Fibroblast of lung (primary cell): ENCODE measurements at regions not wholly inside any gene's neighbourhood (a gene's known extent, or its start where the extent isn't known, plus 50 kb on each side); places are given as distances from the start of the nearest gene placed in this dataset.
A peak's percentile ranks its signal among the peaks of the same experiment; 100 is the strongest.

ENCODE experiments used
- DNase-seq, 2 donors: peaks; one replicate each; pipeline versions ENCODE4 v3.0.0 to v3.0.0-alpha.2; 2010; ENCODE audit warnings: low read depth in 2 of 2
- H2AFZ ChIP-seq: 2 replicates; pipeline ENCODE4 v1.5.1; 2012; ENCODE audit warnings: low read length, control low read depth, inconsistent platforms
- H3K27ac ChIP-seq: 2 replicates; pipeline ENCODE4 v1.5.1; 2011; ENCODE audit warnings: low read length, control low read depth; ENCODE audit not compliant: insufficient read depth
- H3K27me3 ChIP-seq: 2 replicates; pipeline ENCODE4 v1.5.1; 2011; ENCODE audit warnings: mild to moderate bottlenecking, low read length; ENCODE audit not compliant: control insufficient read depth, insufficient read depth
- H3K36me3 ChIP-seq: 2 replicates; pipeline ENCODE4 v1.5.1; 2011; ENCODE audit warnings: low read length; ENCODE audit not compliant: control insufficient read depth, insufficient read depth
- H3K4me1 ChIP-seq: 2 replicates; pipeline ENCODE4 v1.5.1; 2011; ENCODE audit warnings: low read length; ENCODE audit not compliant: control insufficient read depth, insufficient read depth; ENCODE audit errors: extremely low read depth
- H3K4me2 ChIP-seq: 2 replicates; pipeline ENCODE4 v1.5.1; 2011; ENCODE audit warnings: low read length, control low read depth; ENCODE audit not compliant: insufficient read depth; ENCODE audit errors: extremely low read depth
- H3K4me3 ChIP-seq, 4 experiments: fragments of 200-600 bp in 1 of 4; sonication (generic) in 1 of 4; replicated peaks in 1 of 4; 2 replicates each; pipeline ENCODE4 v1.5.1; 2011 to 2016; ENCODE audit warnings: low read length in 4 of 4, low read depth in 3 of 4, mild to moderate bottlenecking in 3 of 4, control low read depth in 2 of 4, inconsistent platforms in 1 of 4, mixed read lengths in 1 of 4; ENCODE audit not compliant: insufficient read depth in 1 of 4; ENCODE audit errors: control extremely low read depth in 1 of 4
- H3K79me2 ChIP-seq: 2 replicates; pipeline ENCODE4 v1.5.1; 2012; ENCODE audit warnings: mild to moderate bottlenecking, low read length, inconsistent platforms; ENCODE audit not compliant: control insufficient read depth, insufficient read depth
- H3K9ac ChIP-seq: 2 replicates; pipeline ENCODE4 v1.5.1; 2011; ENCODE audit warnings: mild to moderate bottlenecking, low read length, control low read depth; ENCODE audit not compliant: insufficient read depth
- H3K9me3 ChIP-seq: 2 replicates; pipeline ENCODE4 v1.5.1; 2012; ENCODE audit warnings: low read depth, low read length; ENCODE audit not compliant: control insufficient read depth, insufficient read depth
- H4K20me1 ChIP-seq: 2 replicates; pipeline ENCODE4 v1.5.1; 2011; ENCODE audit warnings: low read length; ENCODE audit not compliant: control insufficient read depth, insufficient read depth; ENCODE audit errors: extremely low read depth
- EZH2 ChIP-seq: IDR thresholded peaks from 2 replicates; pipeline ENCODE4 v1.5.1; 2012; ENCODE audit warnings: low read length, control low read depth, mild to moderate bottlenecking; ENCODE audit errors: missing control alignments
- TF ChIP-seq, protein P1 (sequence below), 2 donors: IDR thresholded peaks in 1 of 2; conservative IDR thresholded peaks in 1 of 2; 1 replicate in 1 of 2; 2 replicates in 1 of 2; pipeline ENCODE4 v1.5.1; 2011 to 2012; ENCODE audit warnings: low read length in 2 of 2, control low read depth in 1 of 2, inconsistent platforms in 1 of 2, low read depth in 1 of 2, mild to moderate bottlenecking in 1 of 2

DNA sequence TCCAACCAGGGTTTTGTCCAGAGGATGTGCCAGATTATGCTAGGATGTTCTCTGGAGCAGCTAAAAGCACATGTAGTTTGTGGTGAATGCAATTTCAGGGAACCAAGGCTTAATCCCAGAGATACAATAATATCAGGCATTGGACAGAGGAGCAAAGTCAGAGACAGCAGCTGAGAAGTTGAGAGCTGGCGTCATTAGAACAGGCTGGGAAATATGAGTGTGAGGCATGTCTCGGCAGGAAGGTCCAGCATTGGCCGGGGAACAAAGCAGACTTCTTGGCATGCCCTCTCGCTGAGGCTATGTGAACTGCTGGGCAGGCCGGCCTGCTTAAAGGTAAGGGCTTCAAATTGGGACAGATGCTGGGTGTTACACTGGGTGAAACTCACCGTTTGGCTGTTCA is 125.4 kb downstream of the CAND1 start:
- H3K27me3 ChIP-seq, result no peaks in the 10 kb centered on the region
- no peak overlapping the region for H3K27ac ChIP-seq
- H3K79me2 ChIP-seq, result no peaks in the 10 kb centered on the region
- no peaks in the 10 kb centered on the region for H3K9me3 ChIP-seq
- no peaks in the 10 kb centered on the region for H3K4me1 ChIP-seq
- H4K20me1 ChIP-seq, result no peaks in the 10 kb centered on the region
- no peak overlapping the region for H3K4me3 ChIP-seq
- H3K9ac ChIP-seq, result no peak overlapping the region
- no peaks in the 10 kb centered on the region for H3K36me3 ChIP-seq
- no peak overlapping the region for H3K4me2 ChIP-seq
- DNase-seq, result peak; percentile 50 to 85
- TF ChIP-seq EZH2, result no peak
- TF ChIP-seq, protein P1, sequence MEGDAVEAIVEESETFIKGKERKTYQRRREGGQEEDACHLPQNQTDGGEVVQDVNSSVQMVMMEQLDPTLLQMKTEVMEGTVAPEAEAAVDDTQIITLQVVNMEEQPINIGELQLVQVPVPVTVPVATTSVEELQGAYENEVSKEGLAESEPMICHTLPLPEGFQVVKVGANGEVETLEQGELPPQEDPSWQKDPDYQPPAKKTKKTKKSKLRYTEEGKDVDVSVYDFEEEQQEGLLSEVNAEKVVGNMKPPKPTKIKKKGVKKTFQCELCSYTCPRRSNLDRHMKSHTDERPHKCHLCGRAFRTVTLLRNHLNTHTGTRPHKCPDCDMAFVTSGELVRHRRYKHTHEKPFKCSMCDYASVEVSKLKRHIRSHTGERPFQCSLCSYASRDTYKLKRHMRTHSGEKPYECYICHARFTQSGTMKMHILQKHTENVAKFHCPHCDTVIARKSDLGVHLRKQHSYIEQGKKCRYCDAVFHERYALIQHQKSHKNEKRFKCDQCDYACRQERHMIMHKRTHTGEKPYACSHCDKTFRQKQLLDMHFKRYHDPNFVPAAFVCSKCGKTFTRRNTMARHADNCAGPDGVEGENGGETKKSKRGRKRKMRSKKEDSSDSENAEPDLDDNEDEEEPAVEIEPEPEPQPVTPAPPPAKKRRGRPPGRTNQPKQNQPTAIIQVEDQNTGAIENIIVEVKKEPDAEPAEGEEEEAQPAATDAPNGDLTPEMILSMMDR (conservative IDR thresholded peaks at IDR 0.05 in 1 of 2, IDR thresholded peaks at IDR 0.05 in 1 of 2; ENCODE audit: low read depth in 1 of 2, low read length in 2 of 2), result peak; percentile 13 to 26
- H2AFZ ChIP-seq, result no peak overlapping the region

DNA sequence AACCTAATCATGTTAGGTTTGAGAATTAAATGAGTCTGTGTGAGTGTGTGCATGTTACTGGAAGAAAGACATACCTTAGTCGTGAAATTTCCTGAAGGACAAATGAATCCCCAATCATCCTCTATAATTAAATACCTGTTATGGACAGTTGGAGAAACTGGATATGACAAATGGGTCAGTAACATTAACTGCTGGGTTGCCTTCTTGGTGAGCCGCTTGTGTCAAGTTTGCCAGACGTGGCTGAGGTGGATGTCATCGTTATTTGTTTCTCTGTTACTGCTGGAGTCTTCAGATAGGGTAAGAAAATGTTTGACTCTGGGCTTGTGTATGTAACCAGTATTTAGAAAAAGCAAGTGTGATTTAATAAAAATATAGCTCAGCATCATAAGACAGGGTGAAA is 131.6 kb downstream of the CAND1 start:
- no peaks in the 10 kb centered on the region for H3K9me3 ChIP-seq
- H3K9ac ChIP-seq, result no peak overlapping the region
- no peaks in the 10 kb centered on the region for H3K4me1 ChIP-seq
- no peak overlapping the region for H3K4me2 ChIP-seq
- no peaks in the 10 kb centered on the region for H4K20me1 ChIP-seq
- H3K27me3 ChIP-seq, result no peaks in the 10 kb centered on the region
- no peaks in the 10 kb centered on the region for H3K79me2 ChIP-seq
- no peak overlapping the region for H3K27ac ChIP-seq
- H2AFZ ChIP-seq, result no peak overlapping the region
- TF ChIP-seq, protein P1 (conservative IDR thresholded peaks at IDR 0.05 in 1 of 2, IDR thresholded peaks at IDR 0.05 in 1 of 2; ENCODE audit: low read depth in 1 of 2, low read length in 2 of 2), result no peak
- no peak for TF ChIP-seq EZH2
- no peak overlapping the region for H3K4me3 ChIP-seq
- no peak for DNase-seq
- no peaks in the 10 kb centered on the region for H3K36me3 ChIP-seq

DNA sequence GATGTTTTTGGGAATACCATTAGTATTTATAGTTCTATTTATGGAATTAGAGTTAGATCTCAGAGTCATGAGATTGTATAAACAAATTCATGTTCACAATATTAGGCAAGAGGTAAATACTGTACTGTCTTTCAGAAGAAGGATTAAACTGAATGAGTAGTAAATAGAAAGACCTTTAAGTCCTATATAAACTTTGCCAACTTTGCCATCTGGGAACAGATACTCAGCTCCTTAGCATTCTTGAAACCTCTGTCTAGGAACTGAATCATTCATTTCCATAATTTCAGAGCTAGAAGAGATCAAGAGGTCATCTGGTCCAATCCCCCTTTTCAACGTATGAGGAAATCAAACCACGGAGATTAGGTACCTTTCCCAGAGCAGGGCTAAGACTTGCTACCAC is 141.1 kb downstream of the CAND1 start:
- H3K4me2 ChIP-seq, result no peak overlapping the region

More for the DNA sequence above, 141.1 kb downstream of the CAND1 start:
- H2AFZ ChIP-seq, result no peak overlapping the region
- H3K4me1 ChIP-seq, result peaks cover 4% of the 10 kb centered on the region
- H3K36me3 ChIP-seq, result no peaks in the 10 kb centered on the region
- no peak overlapping the region for H3K27ac ChIP-seq
- no peak overlapping the region for H3K4me3 ChIP-seq
- no peak overlapping the region for H3K9ac ChIP-seq
- no peaks in the 10 kb centered on the region for H3K27me3 ChIP-seq
- H3K9me3 ChIP-seq, result no peaks in the 10 kb centered on the region
- DNase-seq, result peak; percentile 14 to 23
- no peaks in the 10 kb centered on the region for H4K20me1 ChIP-seq
- H3K79me2 ChIP-seq, result no peaks in the 10 kb centered on the region
- TF ChIP-seq EZH2, result no peak
